Fibroblast of gingiva (primary cell): ENCODE measurements at regions not wholly inside any gene's neighbourhood (a gene's known extent, or its start where the extent isn't known, plus 50 kb on each side); places are given as distances from the start of the nearest gene placed in this dataset.

Experiments
- DNase-seq: peaks from one replicate; pipeline ENCODE4 v3.0.0-alpha.2; 2011; ENCODE audit warnings: low read depth

GRCh38 chr1:170219163-170219562 lies 73.4 kb downstream of the NTMT2 start:
- no peak for DNase-seq

GRCh38 chr1:170221031-170221430 lies 75.3 kb downstream of the NTMT2 start:
- DNase-seq = peak; percentile 84

GRCh38 chr1:170221495-170221894 lies 75.7 kb downstream of the NTMT2 start:
- DNase-seq = no peak

GRCh38 chr1:170224469-170224868 lies 78.7 kb downstream of the NTMT2 start:
- DNase-seq = no peak

GRCh38 chr1:170225781-170226530 lies 80.2 kb downstream of the NTMT2 start:
- DNase-seq = peak; percentile 92

- DNase-seq = no peak
Observed at GRCh38 chr1:170226767-170227166, 81.0 kb downstream of the NTMT2 start.

- DNase-seq = no peak
Observed at GRCh38 chr1:170230323-170230722, 84.6 kb downstream of the NTMT2 start.

- no peak for DNase-seq
Observed at GRCh38 chr1:170231662-170232061, 85.9 kb downstream of the NTMT2 start.

GRCh38 chr1:170238704-170239391 lies 93.1 kb downstream of the NTMT2 start:
- no peak for DNase-seq

- no peak for DNase-seq
Observed at GRCh38 chr1:170239445-170239844, 93.7 kb downstream of the NTMT2 start.

- no peak for DNase-seq
Observed at GRCh38 chr1:170240409-170240808, 94.7 kb downstream of the NTMT2 start.

GRCh38 chr1:170241266-170241851 lies 95.6 kb downstream of the NTMT2 start:
- peak; percentile 77 for DNase-seq

GRCh38 chr1:170247751-170248521 lies 102.2 kb downstream of the NTMT2 start:
- peak; percentile 52 for DNase-seq

GRCh38 chr1:170250531-170251276 lies 104.9 kb downstream of the NTMT2 start:
- DNase-seq = no peak

GRCh38 chr1:170252851-170253579 lies 107.3 kb downstream of the NTMT2 start:
- DNase-seq = no peak

- DNase-seq = no peak
Observed at GRCh38 chr1:170254371-170254770, 108.6 kb downstream of the NTMT2 start.

GRCh38 chr1:170261669-170262068 lies 115.9 kb downstream of the NTMT2 start:
- DNase-seq = peak; percentile 80

GRCh38 chr1:170262276-170262939 lies 116.6 kb downstream of the NTMT2 start:
- peak; percentile 37 for DNase-seq

- DNase-seq = no peak
Observed at GRCh38 chr1:170265234-170265633, 119.5 kb downstream of the NTMT2 start.

- DNase-seq = peak; percentile 40
Observed at GRCh38 chr1:170267317-170267716, 121.6 kb downstream of the NTMT2 start.
